ENCODE measurements at regions not wholly inside any gene's neighbourhood (a gene's known extent, or its start where the extent isn't known, plus 50 kb on each side); places are given as distances from the start of the nearest gene placed in this dataset.
A peak's percentile ranks its signal among the peaks of the same experiment; 100 is the strongest.

DNA sequence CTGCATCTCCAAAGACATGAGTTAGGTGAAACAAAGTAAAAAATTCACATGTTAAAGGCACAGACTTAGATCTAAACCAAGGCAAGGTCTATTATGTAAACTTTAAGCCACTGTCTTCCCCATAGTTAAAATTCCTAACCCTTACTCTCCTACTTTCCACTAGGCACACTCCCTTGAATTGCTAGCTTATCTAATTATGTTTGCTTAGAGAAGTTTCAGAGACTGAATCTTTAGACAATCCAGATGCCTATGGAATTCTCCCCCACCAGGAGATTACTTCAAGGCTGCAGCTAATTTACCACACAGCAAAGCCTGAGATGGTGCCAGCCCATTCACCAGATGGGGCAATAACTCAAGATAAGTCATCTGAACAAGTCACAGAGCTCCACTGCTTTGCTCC lies 803.1 kb upstream of the COX7C start (continued):
- TF ChIP-seq CHD7 (IDR thresholded peaks at IDR 0.05; ENCODE audit: insufficient replicate concordance, low read length), result peak; percentile 97
- TF ChIP-seq E2F6 (IDR thresholded peaks at IDR 0.05), result no peak
- no peak for TF ChIP-seq USF2 (IDR thresholded peaks at IDR 0.05; ENCODE audit: low read length)
- TF ChIP-seq SP1 (IDR thresholded peaks at IDR 0.05; ENCODE audit: low read depth, low read length), result peak; percentile 44; the same call in 1 of the 2 replicates
- no peak for TF ChIP-seq SUZ12 (IDR thresholded peaks at IDR 0.05; ENCODE audit: low read length)
- TF ChIP-seq RAD21 (IDR thresholded peaks at IDR 0.05 in 1 of 2, conservative IDR thresholded peaks at IDR 0.05 in 1 of 2; ENCODE audit: low read depth in 2 of 2, low read length in 2 of 2), result peak in 1 of 2 experiments; percentile 27; a peak in 1 of 4 replicates
- no peak for TF ChIP-seq POLR2AphosphoS5 (IDR thresholded peaks at IDR 0.05; ENCODE audit: low read depth, low read length)
- TF ChIP-seq PHF8 (conservative IDR thresholded peaks at IDR 0.05; ENCODE audit: low read depth, low read length), result no peak

Data from H1 (cell line).